ENCODE measurements at regions not wholly inside any gene's neighbourhood (a gene's known extent, or its start where the extent isn't known, plus 50 kb on each side); places are given as distances from the start of the nearest gene placed in this dataset.

DNA sequence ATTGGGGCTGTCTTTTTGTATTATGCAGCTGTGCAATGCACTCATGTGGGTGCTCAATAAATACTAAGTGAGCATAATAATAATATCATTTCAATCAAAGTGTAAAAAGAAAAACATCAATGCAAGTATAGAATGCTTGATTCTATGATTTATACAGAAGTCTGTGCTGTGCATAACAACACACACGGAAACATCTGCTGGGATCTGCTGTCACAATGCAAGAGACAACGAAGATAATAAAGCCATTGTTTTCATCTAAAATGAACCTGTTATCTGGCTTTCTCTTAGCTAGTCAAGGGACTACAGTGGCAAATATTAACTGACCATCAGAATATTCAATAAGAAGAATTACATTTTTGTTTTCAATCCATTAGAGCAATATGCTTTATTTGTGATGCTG is 1156.9 kb upstream of the MAP3K7 start:
- CTCF ChIA-PET: interaction anchor here (1.4 kb wide), 1 partner anchor 12 kb away, joined by 5 read pairs; no protein-coding TSS in a partner anchor
- H3K4me2 ChIP-seq (ENCODE audit: control insufficient read depth, insufficient read depth): no peak overlapping the region

More for the DNA sequence above, 1156.9 kb upstream of the MAP3K7 start:
- Histone ChIP-seq H3K4me3 (no peak overlapping the region), H3K79me2 (ENCODE audit: control insufficient read depth, insufficient read depth, low read length) (no peaks in the 10 kb centered on the region), H3K9me3 (replicated peaks; ENCODE audit: control insufficient read depth, insufficient read depth, low read length) (no peaks in the 10 kb centered on the region), H3K27ac (ENCODE audit: control insufficient read depth, insufficient read depth) (no peak overlapping the region), H4K20me1 (ENCODE audit: control insufficient read depth, insufficient read depth) (no peaks in the 10 kb centered on the region), H3K36me3 (ENCODE audit: control insufficient read depth in 2 of 2, insufficient read depth in 2 of 2, low read length in 1 of 2) (no peaks in the 10 kb centered on the region), H2AFZ (ENCODE audit: control insufficient read depth, low read depth, low read length) (no peak overlapping the region), H3K27me3 (replicated peaks in 1 of 2; ENCODE audit: control insufficient read depth in 2 of 2, insufficient read depth in 2 of 2, low read length in 1 of 2) (no peaks in the 10 kb centered on the region), H3K4me1 (ENCODE audit: control insufficient read depth, insufficient read depth, low read length) (no peaks in the 10 kb centered on the region), H3K9ac (ENCODE audit: control insufficient read depth, insufficient read depth, low read length) (no peak overlapping the region)
- intact Hi-C loops (cut with micrococcal nuclease; ENCODE audit: unreplicated experiment): no loop called here
- in situ Hi-C loops (cut with MboI): no loop called here
- BruUV-seq (replicated peaks): no TSS peak
- DNase-seq (ENCODE audit: low read depth, low spot score): no peak
- ChIA-PET SMC1A (ENCODE audit: uncharacterized antibody, unreplicated experiment) (interaction anchor here (0.8 to 1.1 kb wide), 2 partner anchors 9 to 167 kb away, joined by 3 read pairs; no protein-coding TSS in a partner anchor), POLR2A (no interaction called here), RAD21 (ENCODE audit: unreplicated experiment) (no interaction called here)
- TF ChIP-seq LARP7 (IDR thresholded peaks at IDR 0.05) (no peak), YBX1 (IDR thresholded peaks at IDR 0.05) (no peak), SREBF1 (IDR thresholded peaks at IDR 0.05; ENCODE audit: low read length) (no peak), YY1 (IDR thresholded peaks at IDR 0.05; ENCODE audit: low read depth, low read length) (no peak), NFYA (IDR thresholded peaks at IDR 0.05; ENCODE audit: borderline replicate concordance, low read depth, low read length) (no peak), SMC3 (IDR thresholded peaks at IDR 0.05; ENCODE audit: borderline replicate concordance, low read length) (no peak), NBN (IDR thresholded peaks at IDR 0.05) (no peak), ZBTB11 (CRISPR knock-in tag; IDR thresholded peaks at IDR 0.05) (no peak)
- TF ChIP-seq, protein P1, sequence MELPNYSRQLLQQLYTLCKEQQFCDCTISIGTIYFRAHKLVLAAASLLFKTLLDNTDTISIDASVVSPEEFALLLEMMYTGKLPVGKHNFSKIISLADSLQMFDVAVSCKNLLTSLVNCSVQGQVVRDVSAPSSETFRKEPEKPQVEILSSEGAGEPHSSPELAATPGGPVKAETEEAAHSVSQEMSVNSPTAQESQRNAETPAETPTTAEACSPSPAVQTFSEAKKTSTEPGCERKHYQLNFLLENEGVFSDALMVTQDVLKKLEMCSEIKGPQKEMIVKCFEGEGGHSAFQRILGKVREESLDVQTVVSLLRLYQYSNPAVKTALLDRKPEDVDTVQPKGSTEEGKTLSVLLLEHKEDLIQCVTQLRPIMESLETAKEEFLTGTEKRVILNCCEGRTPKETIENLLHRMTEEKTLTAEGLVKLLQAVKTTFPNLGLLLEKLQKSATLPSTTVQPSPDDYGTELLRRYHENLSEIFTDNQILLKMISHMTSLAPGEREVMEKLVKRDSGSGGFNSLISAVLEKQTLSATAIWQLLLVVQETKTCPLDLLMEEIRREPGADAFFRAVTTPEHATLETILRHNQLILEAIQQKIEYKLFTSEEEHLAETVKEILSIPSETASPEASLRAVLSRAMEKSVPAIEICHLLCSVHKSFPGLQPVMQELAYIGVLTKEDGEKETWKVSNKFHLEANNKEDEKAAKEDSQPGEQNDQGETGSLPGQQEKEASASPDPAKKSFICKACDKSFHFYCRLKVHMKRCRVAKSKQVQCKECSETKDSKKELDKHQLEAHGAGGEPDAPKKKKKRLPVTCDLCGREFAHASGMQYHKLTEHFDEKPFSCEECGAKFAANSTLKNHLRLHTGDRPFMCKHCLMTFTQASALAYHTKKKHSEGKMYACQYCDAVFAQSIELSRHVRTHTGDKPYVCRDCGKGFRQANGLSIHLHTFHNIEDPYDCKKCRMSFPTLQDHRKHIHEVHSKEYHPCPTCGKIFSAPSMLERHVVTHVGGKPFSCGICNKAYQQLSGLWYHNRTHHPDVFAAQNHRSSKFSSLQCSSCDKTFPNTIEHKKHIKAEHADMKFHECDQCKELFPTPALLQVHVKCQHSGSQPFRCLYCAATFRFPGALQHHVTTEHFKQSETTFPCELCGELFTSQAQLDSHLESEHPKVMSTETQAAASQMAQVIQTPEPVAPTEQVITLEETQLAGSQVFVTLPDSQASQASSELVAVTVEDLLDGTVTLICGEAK (IDR thresholded peaks at IDR 0.05; ENCODE audit: borderline replicate concordance): no peak
- no peak for FAIRE-seq
- WGBS (ENCODE audit: insufficient coverage, insufficient replicate concordance, low lambda C conversion rate, missing lambda C conversion rate): 0% methylated on average over 2 of the region's 2 CpGs
- ATAC-seq: no peak

Measured in GM12878 (cell line).